ENCODE measurements at regions not wholly inside any gene's neighbourhood (a gene's known extent, or its start where the extent isn't known, plus 50 kb on each side); places are given as distances from the start of the nearest gene placed in this dataset.

DNA sequence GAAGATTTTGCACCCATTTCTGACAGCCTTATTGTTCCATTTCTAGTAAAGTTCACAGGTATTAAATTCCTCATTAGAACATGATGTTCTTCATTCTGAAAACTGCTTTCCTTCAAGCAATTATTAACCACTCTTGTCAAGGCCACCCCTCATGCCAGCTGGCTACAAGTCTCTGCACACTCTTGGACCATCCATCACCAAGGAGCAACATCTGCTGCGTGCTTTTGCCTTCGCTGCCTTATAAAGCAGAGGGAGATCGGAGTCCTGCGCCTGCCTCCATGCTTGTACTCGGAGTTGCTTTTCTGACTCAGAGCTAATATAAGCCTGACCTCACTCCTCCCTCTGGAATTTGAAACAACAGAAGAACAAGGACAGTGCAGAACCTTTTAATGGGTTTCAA lies 529.9 kb upstream of the DPP6 start:
- Mint-ChIP-seq H3K9me3 (peaks cover 81% of the 10 kb centered on the region), H3K36me3 (peaks cover 85% of the 10 kb centered on the region), H3K27ac (no peak overlapping the region), H3K4me3 (no peak overlapping the region), H3K27me3 (ENCODE audit: low read depth) (peaks cover 15% of the 10 kb centered on the region), H3K4me1 (no peaks in the 10 kb centered on the region)
- ChIA-PET POLR2A (no interaction called here), CTCF (no interaction called here)
- DNase-seq (ENCODE audit: low spot score) (no peak), ATAC-seq (no peak)
- no peak for TF ChIP-seq MAX (CRISPR knock-in tag; IDR thresholded peaks at IDR 0.05)
- TF ChIP-seq NFE2L1 (CRISPR knock-in tag; IDR thresholded peaks at IDR 0.05), result no peak
- TF ChIP-seq KAT7 (CRISPR knock-in tag; IDR thresholded peaks at IDR 0.05; ENCODE audit: borderline replicate concordance), result no peak

DNA sequence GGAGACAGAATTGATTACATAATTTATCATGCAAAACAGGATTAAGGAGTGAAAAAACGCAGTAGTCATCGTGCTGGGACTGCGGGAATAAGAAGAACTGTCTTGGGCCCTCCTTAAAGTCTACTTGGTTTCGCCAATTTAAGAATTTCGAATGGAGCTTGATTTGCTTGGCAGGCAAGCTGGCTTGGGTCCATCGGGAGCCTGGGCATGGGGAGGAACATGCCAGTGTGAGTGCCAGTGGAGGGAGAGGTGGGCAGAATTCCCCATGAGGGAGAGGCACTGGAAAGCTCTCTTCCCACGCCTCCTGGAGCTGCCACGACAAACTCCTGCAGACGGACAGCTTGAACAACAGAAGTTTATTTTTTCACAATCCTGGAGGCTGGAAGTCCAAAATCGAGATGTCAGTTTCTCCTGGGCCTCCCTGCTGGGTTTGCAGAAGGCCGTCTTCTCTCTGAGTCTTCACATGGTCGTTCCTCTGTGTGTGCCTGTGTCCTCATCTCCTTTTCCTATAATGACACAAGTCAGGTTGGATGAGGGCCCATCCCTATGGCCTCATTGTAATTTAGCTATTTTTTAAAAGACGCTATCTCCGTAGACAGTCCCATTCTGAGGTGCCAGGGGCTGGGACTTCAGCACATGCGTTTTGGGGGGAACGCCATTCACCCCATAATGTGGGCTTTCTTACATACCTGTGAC lies 528.7 kb upstream of the DPP6 start:
- peaks cover 81% of the 10 kb centered on the region for H3K9me3 Mint-ChIP-seq
- H3K4me3 Mint-ChIP-seq, result no peak overlapping the region
- H3K4me1 Mint-ChIP-seq, result no peaks in the 10 kb centered on the region
- CTCF ChIA-PET, result no interaction called here
- POLR2A ChIA-PET, result no interaction called here
- H3K27me3 Mint-ChIP-seq (ENCODE audit: low read depth), result peaks cover 18% of the 10 kb centered on the region
- no peak overlapping the region for H3K27ac Mint-ChIP-seq
- H3K36me3 Mint-ChIP-seq, result peaks cover 83% of the 10 kb centered on the region
- TF ChIP-seq, protein P1, sequence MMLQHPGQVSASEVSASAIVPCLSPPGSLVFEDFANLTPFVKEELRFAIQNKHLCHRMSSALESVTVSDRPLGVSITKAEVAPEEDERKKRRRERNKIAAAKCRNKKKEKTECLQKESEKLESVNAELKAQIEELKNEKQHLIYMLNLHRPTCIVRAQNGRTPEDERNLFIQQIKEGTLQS (CRISPR knock-in tag; conservative IDR thresholded peaks at IDR 0.05), result no peak
- TF ChIP-seq MYBL2 (CRISPR knock-in tag; IDR thresholded peaks at IDR 0.05) (no peak), PRRX2 (CRISPR knock-in tag; IDR thresholded peaks at IDR 0.05) (no peak), E2F4 (CRISPR knock-in tag; IDR thresholded peaks at IDR 0.05; ENCODE audit: borderline replicate concordance, low read depth) (no peak), CREB1 (CRISPR knock-in tag; IDR thresholded peaks at IDR 0.05) (no peak), ZNF317 (CRISPR knock-in tag; IDR thresholded peaks at IDR 0.05; ENCODE audit: borderline replicate concordance, low read depth) (no peak), GABPB1 (CRISPR knock-in tag; IDR thresholded peaks at IDR 0.05) (no peak), E2F5 (CRISPR knock-in tag; IDR thresholded peaks at IDR 0.05) (no peak), NFYB (CRISPR knock-in tag; conservative IDR thresholded peaks at IDR 0.05; ENCODE audit: low read depth) (no peak), HMGXB4 (CRISPR knock-in tag; IDR thresholded peaks at IDR 0.05) (no peak), ZNF232 (CRISPR knock-in tag; IDR thresholded peaks at IDR 0.05) (no peak), ZNF121 (CRISPR knock-in tag; IDR thresholded peaks at IDR 0.05) (no peak), NFATC4 (CRISPR knock-in tag; IDR thresholded peaks at IDR 0.05) (no peak), TEAD1 (CRISPR knock-in tag; IDR thresholded peaks at IDR 0.05) (no peak), SMAD4 (CRISPR knock-in tag; IDR thresholded peaks at IDR 0.05) (no peak), RELA (CRISPR knock-in tag; IDR thresholded peaks at IDR 0.05; ENCODE audit: borderline replicate concordance) (no peak)
- TF ChIP-seq, protein P2, sequence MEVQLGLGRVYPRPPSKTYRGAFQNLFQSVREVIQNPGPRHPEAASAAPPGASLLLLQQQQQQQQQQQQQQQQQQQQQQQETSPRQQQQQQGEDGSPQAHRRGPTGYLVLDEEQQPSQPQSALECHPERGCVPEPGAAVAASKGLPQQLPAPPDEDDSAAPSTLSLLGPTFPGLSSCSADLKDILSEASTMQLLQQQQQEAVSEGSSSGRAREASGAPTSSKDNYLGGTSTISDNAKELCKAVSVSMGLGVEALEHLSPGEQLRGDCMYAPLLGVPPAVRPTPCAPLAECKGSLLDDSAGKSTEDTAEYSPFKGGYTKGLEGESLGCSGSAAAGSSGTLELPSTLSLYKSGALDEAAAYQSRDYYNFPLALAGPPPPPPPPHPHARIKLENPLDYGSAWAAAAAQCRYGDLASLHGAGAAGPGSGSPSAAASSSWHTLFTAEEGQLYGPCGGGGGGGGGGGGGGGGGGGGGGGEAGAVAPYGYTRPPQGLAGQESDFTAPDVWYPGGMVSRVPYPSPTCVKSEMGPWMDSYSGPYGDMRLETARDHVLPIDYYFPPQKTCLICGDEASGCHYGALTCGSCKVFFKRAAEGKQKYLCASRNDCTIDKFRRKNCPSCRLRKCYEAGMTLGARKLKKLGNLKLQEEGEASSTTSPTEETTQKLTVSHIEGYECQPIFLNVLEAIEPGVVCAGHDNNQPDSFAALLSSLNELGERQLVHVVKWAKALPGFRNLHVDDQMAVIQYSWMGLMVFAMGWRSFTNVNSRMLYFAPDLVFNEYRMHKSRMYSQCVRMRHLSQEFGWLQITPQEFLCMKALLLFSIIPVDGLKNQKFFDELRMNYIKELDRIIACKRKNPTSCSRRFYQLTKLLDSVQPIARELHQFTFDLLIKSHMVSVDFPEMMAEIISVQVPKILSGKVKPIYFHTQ (CRISPR knock-in tag; IDR thresholded peaks at IDR 0.05), result no peak
- TF ChIP-seq, protein P3, sequence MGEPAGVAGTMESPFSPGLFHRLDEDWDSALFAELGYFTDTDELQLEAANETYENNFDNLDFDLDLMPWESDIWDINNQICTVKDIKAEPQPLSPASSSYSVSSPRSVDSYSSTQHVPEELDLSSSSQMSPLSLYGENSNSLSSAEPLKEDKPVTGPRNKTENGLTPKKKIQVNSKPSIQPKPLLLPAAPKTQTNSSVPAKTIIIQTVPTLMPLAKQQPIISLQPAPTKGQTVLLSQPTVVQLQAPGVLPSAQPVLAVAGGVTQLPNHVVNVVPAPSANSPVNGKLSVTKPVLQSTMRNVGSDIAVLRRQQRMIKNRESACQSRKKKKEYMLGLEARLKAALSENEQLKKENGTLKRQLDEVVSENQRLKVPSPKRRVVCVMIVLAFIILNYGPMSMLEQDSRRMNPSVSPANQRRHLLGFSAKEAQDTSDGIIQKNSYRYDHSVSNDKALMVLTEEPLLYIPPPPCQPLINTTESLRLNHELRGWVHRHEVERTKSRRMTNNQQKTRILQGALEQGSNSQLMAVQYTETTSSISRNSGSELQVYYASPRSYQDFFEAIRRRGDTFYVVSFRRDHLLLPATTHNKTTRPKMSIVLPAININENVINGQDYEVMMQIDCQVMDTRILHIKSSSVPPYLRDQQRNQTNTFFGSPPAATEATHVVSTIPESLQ (CRISPR knock-in tag; IDR thresholded peaks at IDR 0.05), result no peak
- TF ChIP-seq, protein P4, sequence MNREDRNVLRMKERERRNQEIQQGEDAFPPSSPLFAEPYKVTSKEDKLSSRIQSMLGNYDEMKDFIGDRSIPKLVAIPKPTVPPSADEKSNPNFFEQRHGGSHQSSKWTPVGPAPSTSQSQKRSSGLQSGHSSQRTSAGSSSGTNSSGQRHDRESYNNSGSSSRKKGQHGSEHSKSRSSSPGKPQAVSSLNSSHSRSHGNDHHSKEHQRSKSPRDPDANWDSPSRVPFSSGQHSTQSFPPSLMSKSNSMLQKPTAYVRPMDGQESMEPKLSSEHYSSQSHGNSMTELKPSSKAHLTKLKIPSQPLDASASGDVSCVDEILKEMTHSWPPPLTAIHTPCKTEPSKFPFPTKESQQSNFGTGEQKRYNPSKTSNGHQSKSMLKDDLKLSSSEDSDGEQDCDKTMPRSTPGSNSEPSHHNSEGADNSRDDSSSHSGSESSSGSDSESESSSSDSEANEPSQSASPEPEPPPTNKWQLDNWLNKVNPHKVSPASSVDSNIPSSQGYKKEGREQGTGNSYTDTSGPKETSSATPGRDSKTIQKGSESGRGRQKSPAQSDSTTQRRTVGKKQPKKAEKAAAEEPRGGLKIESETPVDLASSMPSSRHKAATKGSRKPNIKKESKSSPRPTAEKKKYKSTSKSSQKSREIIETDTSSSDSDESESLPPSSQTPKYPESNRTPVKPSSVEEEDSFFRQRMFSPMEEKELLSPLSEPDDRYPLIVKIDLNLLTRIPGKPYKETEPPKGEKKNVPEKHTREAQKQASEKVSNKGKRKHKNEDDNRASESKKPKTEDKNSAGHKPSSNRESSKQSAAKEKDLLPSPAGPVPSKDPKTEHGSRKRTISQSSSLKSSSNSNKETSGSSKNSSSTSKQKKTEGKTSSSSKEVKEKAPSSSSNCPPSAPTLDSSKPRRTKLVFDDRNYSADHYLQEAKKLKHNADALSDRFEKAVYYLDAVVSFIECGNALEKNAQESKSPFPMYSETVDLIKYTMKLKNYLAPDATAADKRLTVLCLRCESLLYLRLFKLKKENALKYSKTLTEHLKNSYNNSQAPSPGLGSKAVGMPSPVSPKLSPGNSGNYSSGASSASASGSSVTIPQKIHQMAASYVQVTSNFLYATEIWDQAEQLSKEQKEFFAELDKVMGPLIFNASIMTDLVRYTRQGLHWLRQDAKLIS (CRISPR knock-in tag; IDR thresholded peaks at IDR 0.05; ENCODE audit: borderline replicate concordance), result no peak
- ATAC-seq (no peak), DNase-seq (ENCODE audit: low spot score) (no peak)

Data from WTC11 (cell line).